Heart right ventricle (tissue), 16 donors: ENCODE measurements at regions not wholly inside any gene's neighbourhood (a gene's known extent, or its start where the extent isn't known, plus 50 kb on each side); places are given as distances from the start of the nearest gene placed in this dataset.

ENCODE experiments used
- ATAC-seq, 8 donors: fragments of 200-7000 bp; cut with Tn5 transposase; one replicate each; pipeline ENCODE4 v1.9.1; 2020; ENCODE audit warnings: mild to moderate bottlenecking in 8 of 8, moderate library complexity in 8 of 8, moderate number of reproducible peaks in 1 of 8
- DNase-seq, 2 donors: peaks; one replicate each; pipeline ENCODE4 v3.0.0-alpha.2; 2020
- H3K27ac ChIP-seq, 10 donors: fragments of 200-600 bp; sonication (generic) in 2 of 10; one replicate each; pipeline versions ENCODE4 v1.5.0 to v1.8.0; 2020 to 2022; ENCODE audit warnings: mild to moderate bottlenecking in 3 of 10
- H3K27me3 ChIP-seq, 7 donors: fragments of 200-600 bp; one replicate each; pipeline ENCODE4 v1.8.0; 2021 to 2022; ENCODE audit warnings: mild to moderate bottlenecking in 2 of 7
- H3K36me3 ChIP-seq, 9 donors: fragments of 200-600 bp; sonication (generic) in 1 of 9; one replicate each; pipeline versions ENCODE4 v1.5.0 to v1.8.0; 2020 to 2022; ENCODE audit warnings: mild to moderate bottlenecking in 2 of 9
- H3K4me1 ChIP-seq, 9 donors: fragments of 200-600 bp; sonication (generic) in 1 of 9; one replicate each; pipeline versions ENCODE4 v1.5.0 to v1.8.0; 2020 to 2022; ENCODE audit warnings: mild to moderate bottlenecking in 4 of 9
- H3K4me3 ChIP-seq, 10 donors: fragments of 200-600 bp; sonication (generic) in 2 of 10; one replicate each; pipeline versions ENCODE4 v1.5.0 to v1.8.0; 2020 to 2022; ENCODE audit warnings: mild to moderate bottlenecking in 7 of 10, moderate library complexity in 2 of 10
- H3K9me3 ChIP-seq, 11 donors: fragments of 200-600 bp in 10 of 11; sonication (generic) in 2 of 11; one replicate each; pipeline versions ENCODE4 v1.5.0 to v1.8.0; 2013 to 2022; ENCODE audit warnings: mild to moderate bottlenecking in 2 of 11, control low read depth in 1 of 11, moderate library complexity in 1 of 11
- WGBS, 2 donors: extraction: QIAGEN DNeasy Blood & Tissue Kit; methylation state at CpG; one replicate each; pipeline ENCODE4 v1.1.7; 2013; ENCODE audit warnings: inconsistent platforms in 1 of 2; 5-methylcytosine and 5-hydroxymethylcytosine counted together
- intact Hi-C, 10 donors: fragments of 100-400 bp; cut with DNase I; formaldehyde crosslinking; loops; one replicate each; pipeline versions ENCODE4 v1.11.1 to v1.14.2; 2022
- TF ChIP-seq, protein P1 (sequence below), 9 donors: fragments of 200-600 bp; sonication (generic) in 2 of 9; IDR thresholded peaks; one replicate each; pipeline versions ENCODE4 v1.5.0 to v1.8.0; 2021 to 2022; ENCODE audit warnings: antibody characterized with exemption in 9 of 9, mild to moderate bottlenecking in 5 of 9, moderate library complexity in 1 of 9
- donor health status: Arrhythmogenic right ventricular cardiomyopathy.
- donor health status: ischemic (EF 13 %, LVEDD 7.1; RV severe dilation, severe dysfunction).
- donor health status: healthy with polysubstance abuse.
- donor health status: DM: no; HTN: yes; CAD: no.
- donor health status: DM: no; HTN: no; CAD: no.
- donor health status: ischemic (EF 25% LVEDD 6.9; RV normal size, moderate dysfunction).
- donor health status: ischemic (EF 25% LVEDD 5.7; RV mildly dilated, moderate dysfunction).
- donor health status: healthy.
- donor health status: DM: yes; HTN: yes; CAD: no.
- donor health status: Ischemic cardiomyopathy.
- donor health status: ischemic (EF 35%, LVEDD 5.7; RV mildly dilated, moderate dysfunction).
- donor health status: nonischemic (EF 11% LVEDD 7.7; RV severe dilation, severe dysfunction).
- donor health status: DM: yes; HTN: yes; CAD: no.
- donor health status: PGD.
- donor health status: ischemic (EF 29% LVEDD 5.4; RV normal size, mild dysfunction).
- donor health status: nonischemic (EF 23%, LVEDD 6.1; RV moderate dilation, normal function).

DNA sequence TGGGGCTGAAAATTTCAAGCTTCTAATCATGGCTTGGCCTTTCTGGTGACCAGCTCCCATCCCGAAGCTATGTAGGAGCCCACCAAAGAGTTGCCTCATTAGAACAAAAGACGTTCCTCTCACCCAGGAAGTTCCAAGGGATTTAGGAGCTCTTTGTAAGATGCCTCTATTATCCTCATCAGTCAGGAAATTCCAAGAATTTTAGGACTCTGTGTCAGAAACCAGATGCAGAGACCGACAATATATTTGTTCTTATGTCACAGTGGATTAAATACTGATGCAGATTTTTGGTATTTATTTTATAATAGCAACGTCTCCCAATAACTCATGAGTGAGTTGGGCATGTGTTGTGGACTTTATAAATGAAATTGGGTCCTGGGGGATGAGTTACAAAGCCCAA is 91.8 kb upstream of the SKOR2 start:
- Histone ChIP-seq H3K9me3 (no peaks in the 10 kb centered on the region), H3K27ac (no peak overlapping the region), H3K27me3 (peaks cover 0 to 5% (median 0%) of the 10 kb centered on the region in 7 donors), H3K4me1 (no peaks in the 10 kb centered on the region), H3K4me3 (no peak overlapping the region), H3K36me3 (no peaks in the 10 kb centered on the region)
- intact Hi-C loops: no loop called here
- 60 to 62% methylated on average over 4 of the region's 4 CpGs for WGBS, 2 donors
- TF ChIP-seq, protein P1, sequence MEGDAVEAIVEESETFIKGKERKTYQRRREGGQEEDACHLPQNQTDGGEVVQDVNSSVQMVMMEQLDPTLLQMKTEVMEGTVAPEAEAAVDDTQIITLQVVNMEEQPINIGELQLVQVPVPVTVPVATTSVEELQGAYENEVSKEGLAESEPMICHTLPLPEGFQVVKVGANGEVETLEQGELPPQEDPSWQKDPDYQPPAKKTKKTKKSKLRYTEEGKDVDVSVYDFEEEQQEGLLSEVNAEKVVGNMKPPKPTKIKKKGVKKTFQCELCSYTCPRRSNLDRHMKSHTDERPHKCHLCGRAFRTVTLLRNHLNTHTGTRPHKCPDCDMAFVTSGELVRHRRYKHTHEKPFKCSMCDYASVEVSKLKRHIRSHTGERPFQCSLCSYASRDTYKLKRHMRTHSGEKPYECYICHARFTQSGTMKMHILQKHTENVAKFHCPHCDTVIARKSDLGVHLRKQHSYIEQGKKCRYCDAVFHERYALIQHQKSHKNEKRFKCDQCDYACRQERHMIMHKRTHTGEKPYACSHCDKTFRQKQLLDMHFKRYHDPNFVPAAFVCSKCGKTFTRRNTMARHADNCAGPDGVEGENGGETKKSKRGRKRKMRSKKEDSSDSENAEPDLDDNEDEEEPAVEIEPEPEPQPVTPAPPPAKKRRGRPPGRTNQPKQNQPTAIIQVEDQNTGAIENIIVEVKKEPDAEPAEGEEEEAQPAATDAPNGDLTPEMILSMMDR (IDR thresholded peaks at IDR 0.05): no peak
- DNase-seq (no peak), ATAC-seq (no peak)

DNA sequence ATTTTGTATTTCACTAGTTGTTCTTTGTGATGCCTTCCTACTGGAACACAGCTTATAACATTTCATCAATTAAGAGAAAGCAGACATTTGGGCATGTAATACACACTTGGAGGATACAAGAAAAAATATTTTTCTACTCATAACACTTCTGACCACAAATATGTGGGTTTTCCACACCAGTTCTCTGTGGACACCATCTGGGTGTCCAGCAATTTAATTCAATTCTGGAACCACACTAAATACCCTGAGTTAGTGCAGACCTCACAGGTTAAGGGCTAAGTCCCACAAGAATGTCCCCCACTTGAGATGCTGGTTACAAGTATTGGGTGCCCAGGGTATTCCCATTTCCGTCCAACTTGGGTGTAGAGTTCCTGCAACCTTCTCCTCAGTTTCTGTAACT is 91.1 kb upstream of the SKOR2 start:
- no peaks in the 10 kb centered on the region for H3K36me3 ChIP-seq
- TF ChIP-seq, protein P1 (IDR thresholded peaks at IDR 0.05): no peak

DNA sequence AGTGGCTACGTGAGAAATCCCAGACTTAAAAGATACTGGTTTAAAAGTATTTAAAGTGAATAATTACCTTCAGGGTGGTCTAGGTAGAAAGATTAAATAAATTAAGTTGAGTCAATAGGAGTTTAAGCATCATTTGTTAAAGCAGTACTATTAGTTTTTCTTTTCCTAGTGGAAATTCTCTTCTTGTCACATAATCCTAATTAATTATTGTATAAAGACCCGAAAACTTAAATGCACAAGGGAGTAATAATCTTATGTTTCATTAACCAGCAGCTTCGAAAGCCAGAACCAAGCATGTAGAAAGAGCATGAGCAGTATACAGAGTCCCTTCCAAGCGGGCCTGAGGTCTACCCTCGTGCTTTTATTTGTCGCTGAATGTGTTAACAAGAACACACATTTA is 90.2 kb upstream of the SKOR2 start:
- H3K27me3 ChIP-seq: peaks cover 0 to 13% (median 0%) of the 10 kb centered on the region in 7 donors
- intact Hi-C loops: no loop called here
- no peaks in the 10 kb centered on the region for H3K9me3 ChIP-seq
- 73 to 85% methylated on average over 6 of the region's 6 CpGs for WGBS, 2 donors
- no peak for ATAC-seq
- H3K36me3 ChIP-seq: no peaks in the 10 kb centered on the region
- no peak overlapping the region for H3K27ac ChIP-seq
- TF ChIP-seq, protein P1 (IDR thresholded peaks at IDR 0.05): no peak
- H3K4me3 ChIP-seq: no peak overlapping the region
- no peaks in the 10 kb centered on the region for H3K4me1 ChIP-seq
- no peak for DNase-seq

More for the DNA sequence above, 91.1 kb upstream of the SKOR2 start:
- Histone ChIP-seq H3K4me3 (no peak overlapping the region), H3K27me3 (peaks cover 0 to 8% (median 0%) of the 10 kb centered on the region in 7 donors), H3K4me1 (no peaks in the 10 kb centered on the region), H3K9me3 (no peaks in the 10 kb centered on the region), H3K27ac (no peak overlapping the region)
- intact Hi-C loops: no loop called here
- WGBS, 2 donors: 73 to 81% methylated on average over 1 of the region's 1 CpG
- no peak for DNase-seq
- no peak for ATAC-seq

DNA sequence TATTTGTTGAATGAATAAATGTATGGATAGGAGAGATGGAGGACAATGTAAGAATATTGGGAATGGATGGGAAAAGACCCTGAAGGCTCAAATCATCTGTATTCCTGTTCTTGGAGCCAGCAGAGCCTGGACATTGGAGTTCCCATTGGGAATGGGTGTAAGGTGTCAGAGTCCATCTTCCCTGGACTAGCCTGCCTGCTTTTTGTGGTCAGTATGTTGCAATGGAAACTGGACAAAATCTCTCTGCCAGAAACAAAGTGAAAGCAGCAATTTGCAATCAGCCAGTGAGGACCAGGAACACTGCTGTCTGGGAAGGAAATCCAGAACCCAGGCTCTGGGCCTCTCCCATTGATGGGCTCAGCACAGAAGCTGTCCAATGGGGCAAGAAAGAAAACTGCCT is 83.5 kb upstream of the SKOR2 start:
- intact Hi-C loops: no loop called here

More for the DNA sequence above, 83.5 kb upstream of the SKOR2 start:
- DNase-seq: no peak
- Histone ChIP-seq H3K4me3 (no peak overlapping the region), H3K27ac (no peak overlapping the region), H3K36me3 (no peaks in the 10 kb centered on the region), H3K27me3 (peaks cover 0 to 35% (median 12%) of the 10 kb centered on the region in 7 donors), H3K9me3 (no peaks in the 10 kb centered on the region), H3K4me1 (no peaks in the 10 kb centered on the region)
- no peak for ATAC-seq
- TF ChIP-seq, protein P1 (IDR thresholded peaks at IDR 0.05): no peak
